ENCODE measurements at regions not wholly inside any gene's neighbourhood (a gene's known extent, or its start where the extent isn't known, plus 50 kb on each side); places are given as distances from the start of the nearest gene placed in this dataset.

DNA sequence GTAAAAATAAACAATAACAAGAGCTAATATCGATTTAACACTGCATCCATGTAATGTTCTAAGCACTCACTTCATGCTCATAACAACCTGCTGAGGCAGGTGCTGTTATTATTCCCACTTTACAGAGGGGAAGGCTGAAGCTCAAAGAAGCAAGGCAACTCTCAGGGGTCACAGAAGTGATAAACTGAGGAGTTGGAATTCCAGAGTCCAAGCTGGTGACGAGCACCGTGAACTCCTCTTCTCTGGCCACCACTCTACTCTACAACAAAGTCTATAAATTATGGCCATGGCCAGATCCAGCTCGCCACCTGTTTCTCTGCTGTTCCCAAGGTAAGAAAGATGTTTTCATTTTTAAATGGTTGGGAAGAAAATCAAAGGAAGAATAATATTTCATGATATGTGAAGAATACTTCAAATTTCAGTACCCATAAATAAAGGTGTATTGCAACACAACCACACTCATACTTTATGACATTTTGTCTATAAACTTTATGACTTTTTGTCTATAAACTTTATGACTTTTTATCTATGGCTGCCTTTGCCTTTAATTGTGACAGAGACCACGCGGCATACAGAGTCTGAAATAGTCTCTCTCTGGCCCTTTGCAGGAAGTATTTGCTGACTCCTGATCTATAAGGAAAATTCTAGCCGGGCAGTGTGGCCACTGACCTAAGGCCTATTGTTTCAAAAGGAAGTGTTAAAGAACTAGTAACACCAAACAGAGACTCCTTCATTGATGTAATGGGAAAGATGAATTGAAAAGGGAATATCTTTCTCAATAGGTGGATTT is 113.2 kb upstream of the KCNG1 start:
- H3K4me3 Mint-ChIP-seq (ENCODE audit: unreplicated experiment): no peak overlapping the region
- no peaks in the 10 kb centered on the region for H3K4me1 Mint-ChIP-seq (ENCODE audit: low read depth)
- H3K27me3 Mint-ChIP-seq (ENCODE audit: low read depth): no peaks in the 10 kb centered on the region
- TF ChIP-seq, protein P1, sequence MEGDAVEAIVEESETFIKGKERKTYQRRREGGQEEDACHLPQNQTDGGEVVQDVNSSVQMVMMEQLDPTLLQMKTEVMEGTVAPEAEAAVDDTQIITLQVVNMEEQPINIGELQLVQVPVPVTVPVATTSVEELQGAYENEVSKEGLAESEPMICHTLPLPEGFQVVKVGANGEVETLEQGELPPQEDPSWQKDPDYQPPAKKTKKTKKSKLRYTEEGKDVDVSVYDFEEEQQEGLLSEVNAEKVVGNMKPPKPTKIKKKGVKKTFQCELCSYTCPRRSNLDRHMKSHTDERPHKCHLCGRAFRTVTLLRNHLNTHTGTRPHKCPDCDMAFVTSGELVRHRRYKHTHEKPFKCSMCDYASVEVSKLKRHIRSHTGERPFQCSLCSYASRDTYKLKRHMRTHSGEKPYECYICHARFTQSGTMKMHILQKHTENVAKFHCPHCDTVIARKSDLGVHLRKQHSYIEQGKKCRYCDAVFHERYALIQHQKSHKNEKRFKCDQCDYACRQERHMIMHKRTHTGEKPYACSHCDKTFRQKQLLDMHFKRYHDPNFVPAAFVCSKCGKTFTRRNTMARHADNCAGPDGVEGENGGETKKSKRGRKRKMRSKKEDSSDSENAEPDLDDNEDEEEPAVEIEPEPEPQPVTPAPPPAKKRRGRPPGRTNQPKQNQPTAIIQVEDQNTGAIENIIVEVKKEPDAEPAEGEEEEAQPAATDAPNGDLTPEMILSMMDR (IDR thresholded peaks at IDR 0.05): no peak
- no peak overlapping the region for H3K27ac Mint-ChIP-seq (ENCODE audit: unreplicated experiment)
- H3K36me3 Mint-ChIP-seq (ENCODE audit: low read depth): no peaks in the 10 kb centered on the region
- DNase-seq (ENCODE audit: low spot score): no peak
- H3K9me3 Mint-ChIP-seq (ENCODE audit: low read depth): no peaks in the 10 kb centered on the region

DNA sequence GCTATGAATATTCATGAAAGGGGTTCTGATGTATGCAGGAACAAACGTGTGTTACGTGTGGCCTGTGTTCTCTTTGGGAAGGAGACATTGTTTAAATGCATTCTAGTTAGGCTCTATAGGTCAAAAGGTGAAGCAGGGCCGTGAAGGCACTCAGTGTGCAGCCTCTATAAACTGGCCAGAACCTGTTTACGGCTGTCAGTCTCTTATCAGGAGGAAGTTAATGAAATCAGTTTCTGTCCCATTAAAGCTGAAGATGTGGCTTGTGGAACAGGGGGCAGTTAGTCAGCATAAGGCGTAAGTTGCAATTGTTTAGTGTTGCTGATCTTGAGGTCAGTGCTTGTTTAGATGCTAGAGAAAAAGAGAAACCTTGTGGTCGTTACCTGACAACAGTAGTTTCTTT is 111.5 kb upstream of the KCNG1 start:
- Mint-ChIP-seq H3K9me3 (ENCODE audit: low read depth) (no peaks in the 10 kb centered on the region), H3K4me1 (ENCODE audit: low read depth) (no peaks in the 10 kb centered on the region), H3K27me3 (ENCODE audit: low read depth) (no peaks in the 10 kb centered on the region), H3K27ac (ENCODE audit: unreplicated experiment) (no peak overlapping the region), H3K36me3 (ENCODE audit: low read depth) (no peaks in the 10 kb centered on the region), H3K4me3 (ENCODE audit: unreplicated experiment) (no peak overlapping the region)
- DNase-seq (ENCODE audit: low spot score): no peak
- TF ChIP-seq, protein P1 (IDR thresholded peaks at IDR 0.05): no peak

DNA sequence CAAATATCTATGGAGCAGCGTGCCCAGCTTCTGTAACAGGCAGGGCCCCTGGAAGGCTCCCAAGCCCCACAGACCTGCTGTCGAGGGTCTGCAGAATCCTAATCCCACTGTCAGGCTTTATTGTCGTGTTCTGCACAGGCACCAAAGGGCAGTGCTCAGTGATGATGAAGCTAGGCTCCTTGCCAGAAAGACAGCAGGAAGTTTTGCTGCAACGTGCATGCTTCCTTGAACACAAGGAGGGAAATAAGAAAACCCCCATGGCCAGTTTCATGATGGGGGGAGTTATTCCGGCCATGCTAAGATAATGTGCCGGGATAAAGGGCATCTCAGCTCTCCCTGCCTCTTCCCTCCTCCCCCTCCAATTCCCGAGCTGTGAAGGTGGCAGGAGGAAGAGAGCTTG is 109.4 kb upstream of the KCNG1 start:
- Mint-ChIP-seq H3K27me3 (ENCODE audit: low read depth) (no peaks in the 10 kb centered on the region), H3K4me3 (ENCODE audit: unreplicated experiment) (no peak overlapping the region), H3K36me3 (ENCODE audit: low read depth) (no peaks in the 10 kb centered on the region), H3K9me3 (ENCODE audit: low read depth) (no peaks in the 10 kb centered on the region), H3K27ac (ENCODE audit: unreplicated experiment) (no peak overlapping the region), H3K4me1 (ENCODE audit: low read depth) (peaks cover 10% of the 10 kb centered on the region)
- TF ChIP-seq, protein P1 (IDR thresholded peaks at IDR 0.05): no peak
- DNase-seq (ENCODE audit: low spot score): no peak

GRCh38 chr20:51131811-51132210 is 108.9 kb upstream of the KCNG1 start:
- H3K36me3 Mint-ChIP-seq (ENCODE audit: low read depth): no peaks in the 10 kb centered on the region
- DNase-seq (ENCODE audit: low spot score): no peak
- no peak overlapping the region for H3K4me3 Mint-ChIP-seq (ENCODE audit: unreplicated experiment)

DNA sequence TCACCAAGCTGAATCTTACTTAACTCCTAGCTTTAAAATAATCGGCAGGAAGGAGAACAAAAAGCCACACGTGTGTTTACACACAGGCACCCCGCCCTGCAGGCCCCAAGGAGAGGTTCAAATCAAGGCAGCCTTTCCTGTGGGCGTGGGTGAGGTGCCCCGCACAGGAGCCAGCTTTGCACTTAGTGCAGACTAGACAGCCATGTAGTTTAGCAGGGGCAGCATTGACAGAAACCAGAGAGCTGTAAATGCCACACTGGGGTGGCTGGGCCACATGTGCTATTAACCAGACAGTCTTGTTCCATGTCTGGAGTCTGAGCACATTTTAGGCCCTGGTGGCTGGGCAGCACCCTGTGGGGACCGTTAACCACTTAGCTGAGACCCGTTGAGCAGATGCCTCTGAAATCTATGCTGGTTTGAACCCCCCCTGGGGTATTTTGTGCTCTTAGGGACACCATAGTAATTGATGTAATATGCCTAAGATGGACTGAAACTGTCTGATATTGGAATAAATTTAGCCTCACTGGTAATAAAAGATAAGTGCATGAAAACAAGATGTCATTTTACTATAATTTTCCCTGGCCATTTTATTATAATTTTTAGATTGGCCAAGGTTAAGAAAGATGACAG is 106.4 kb upstream of the KCNG1 start:
- no peak for DNase-seq (ENCODE audit: low spot score)
- H3K9me3 Mint-ChIP-seq (ENCODE audit: low read depth): no peaks in the 10 kb centered on the region
- H3K27ac Mint-ChIP-seq (ENCODE audit: unreplicated experiment): no peak overlapping the region
- no peak overlapping the region for H3K4me3 Mint-ChIP-seq (ENCODE audit: unreplicated experiment)
- peaks cover 3% of the 10 kb centered on the region for H3K27me3 Mint-ChIP-seq (ENCODE audit: low read depth)
- peaks cover 10% of the 10 kb centered on the region for H3K4me1 Mint-ChIP-seq (ENCODE audit: low read depth)
- TF ChIP-seq, protein P1 (IDR thresholded peaks at IDR 0.05): no peak
- H3K36me3 Mint-ChIP-seq (ENCODE audit: low read depth): no peaks in the 10 kb centered on the region

More at GRCh38 chr20:51131811-51132210, 108.9 kb upstream of the KCNG1 start:
- peaks cover under 1% of the 10 kb centered on the region for H3K27me3 Mint-ChIP-seq (ENCODE audit: low read depth)
- no peaks in the 10 kb centered on the region for H3K9me3 Mint-ChIP-seq (ENCODE audit: low read depth)
- H3K27ac Mint-ChIP-seq (ENCODE audit: unreplicated experiment): no peak overlapping the region
- TF ChIP-seq, protein P1 (IDR thresholded peaks at IDR 0.05): no peak
- peaks cover 10% of the 10 kb centered on the region for H3K4me1 Mint-ChIP-seq (ENCODE audit: low read depth)

Measured in chondrocyte (in vitro differentiated cells).